HL-60 (cell line): ENCODE measurements at regions not wholly inside any gene's neighbourhood (a gene's known extent, or its start where the extent isn't known, plus 50 kb on each side); places are given as distances from the start of the nearest gene placed in this dataset.

Source experiments
- CTCF ChIP-seq: IDR thresholded peaks from one replicate; pipeline ENCODE4 v1.5.1; 2011; ENCODE audit warnings: low read length, control low read depth, inconsistent platforms; ENCODE audit not compliant: insufficient read depth
- POLR2AphosphoS5 ChIP-seq: IDR thresholded peaks from 2 replicates; pipeline ENCODE4 v1.6.1; 2012; ENCODE audit warnings: low read depth

GRCh38 chr22:34834059-34834458, 231.9 kb upstream of the ISX start:
- TF ChIP-seq CTCF (no peak), POLR2AphosphoS5 (no peak)
